ENCODE measurements at regions not wholly inside any gene's neighbourhood (a gene's known extent, or its start where the extent isn't known, plus 50 kb on each side); places are given as distances from the start of the nearest gene placed in this dataset.

GRCh38 chr4:170599894-170600293 is 510.1 kb upstream of the AADAT start:
- no peak overlapping the region for H2BK5ac ChIP-seq (ENCODE audit: low read depth, low read length)
- no peaks in the 10 kb centered on the region for H3K4me1 ChIP-seq (replicated peaks in 1 of 4; ENCODE audit: control insufficient read depth in 3 of 4, insufficient read depth in 4 of 4, low read length in 3 of 4)
- H3K9me3 ChIP-seq (ENCODE audit: insufficient read depth in 2 of 2, low read depth in 1 of 2, low read length in 1 of 2): no peaks in the 10 kb centered on the region
- no peak overlapping the region for H3K4me2 ChIP-seq (ENCODE audit: insufficient read depth in 1 of 2, low read depth in 2 of 2, low read length in 2 of 2)
- no peaks in the 10 kb centered on the region for H3K79me2 ChIP-seq (ENCODE audit: control insufficient read depth in 1 of 2, insufficient read depth in 2 of 2, low read length in 2 of 2)
- H3K4me3 ChIP-seq (ENCODE audit: extremely low read depth in 1 of 4, insufficient read depth in 2 of 4, low read depth in 3 of 4, low read length in 4 of 4): no peak overlapping the region
- no peak overlapping the region for H3K27ac ChIP-seq (ENCODE audit: low read depth, low read length)
- H2AFZ ChIP-seq (ENCODE audit: low read length): no peak overlapping the region; the same call in 1 of the 2 replicates
- H3K36me3 ChIP-seq (ENCODE audit: control insufficient read depth in 2 of 4, insufficient read depth in 4 of 4, low read length in 3 of 4): no peaks in the 10 kb centered on the region
- no peaks in the 10 kb centered on the region for H3K79me1 ChIP-seq (ENCODE audit: low read depth, low read length)
- no peak overlapping the region for H3K23ac ChIP-seq (ENCODE audit: insufficient read length)
- DNase-seq (ENCODE audit: low read depth in 1 of 2, low spot score in 2 of 2): no peak
- H4K8ac ChIP-seq (ENCODE audit: extremely low read depth, insufficient read depth, low read length): no peak overlapping the region
- ChIA-PET POLR2A (ENCODE audit: partially characterized antibody) (no interaction called here), CTCF (ENCODE audit: partially characterized antibody) (interaction anchor here (0.6 to 0.9 kb wide), 2 partner anchors 253 to 918 kb away, joined by 3 read pairs; no protein-coding TSS in a partner anchor)
- H3K23me2 ChIP-seq (ENCODE audit: low read depth, low read length): no peaks in the 10 kb centered on the region
- H2BK120ac ChIP-seq (replicated peaks; ENCODE audit: low read depth, low read length): no peak overlapping the region
- no peak for FAIRE-seq
- no peak overlapping the region for H4K5ac ChIP-seq (ENCODE audit: insufficient read length, low read depth, low read length)
- no peak overlapping the region for H4K91ac ChIP-seq (replicated peaks; ENCODE audit: insufficient read length, low read length)
- H3K4ac ChIP-seq (replicated peaks; ENCODE audit: insufficient read length, low read depth, low read length): no peak overlapping the region
- H3K14ac ChIP-seq (ENCODE audit: insufficient read length): no peak overlapping the region
- H2BK15ac ChIP-seq (ENCODE audit: low read length): no peak overlapping the region
- no peak overlapping the region for H3K9ac ChIP-seq (replicated peaks in 1 of 4; ENCODE audit: extremely low read depth in 1 of 4, low read depth in 3 of 4, low read length in 3 of 4)
- no peaks in the 10 kb centered on the region for H4K20me1 ChIP-seq (replicated peaks in 1 of 2; ENCODE audit: control insufficient read depth in 1 of 2, insufficient read depth in 2 of 2, low read length in 2 of 2)
- no peak overlapping the region for H3K56ac ChIP-seq (replicated peaks; ENCODE audit: insufficient read length, low read depth, low read length)
- H2BK12ac ChIP-seq (ENCODE audit: low read depth, low read length): no peak overlapping the region
- no peaks in the 10 kb centered on the region for H3K27me3 ChIP-seq (replicated peaks in 1 of 4; ENCODE audit: control insufficient read depth in 3 of 4, extremely low read depth in 1 of 4, insufficient read depth in 3 of 4, low read length in 3 of 4)
- H2BK20ac ChIP-seq (ENCODE audit: low read length): no peak overlapping the region
- 88% methylated on average over 4 of the region's 4 CpGs; no CpG with 5 or more reads in 1 of the 2 experiments for WGBS, 2 experiments (ENCODE audit: extremely low coverage in 1 of 2, insufficient coverage in 1 of 2, insufficient read length in 1 of 2, insufficient replicate concordance in 2 of 2, low coverage in 1 of 2, low lambda C conversion rate in 2 of 2, missing lambda C conversion rate in 1 of 2)
- H2AK5ac ChIP-seq (ENCODE audit: low read depth, low read length): no peak overlapping the region
- no peak overlapping the region for H3K18ac ChIP-seq (ENCODE audit: extremely low read depth, low read length)
- TF ChIP-seq EP300 (IDR thresholded peaks at IDR 0.05; ENCODE audit: borderline replicate concordance in 1 of 2, low read depth in 2 of 2, low read length in 2 of 2): no peak
- TF ChIP-seq TCF12 (IDR thresholded peaks at IDR 0.05; ENCODE audit: low read depth, low read length): no peak
- no peak for TF ChIP-seq SP2 (IDR thresholded peaks at IDR 0.05; ENCODE audit: low read length)
- no peak for TF ChIP-seq ASH2L (IDR thresholded peaks at IDR 0.05; ENCODE audit: low read length)
- TF ChIP-seq CTCF (IDR thresholded peaks at IDR 0.05; ENCODE audit: control extremely low read depth in 1 of 3, insufficient read depth in 1 of 3, low read depth in 1 of 3, low read length in 3 of 3): no peak
- no peak for TF ChIP-seq TAF1 (IDR thresholded peaks at IDR 0.05; ENCODE audit: low read depth, low read length)
- TF ChIP-seq EGR1 (IDR thresholded peaks at IDR 0.05; ENCODE audit: borderline replicate concordance, low read depth, low read length): no peak
- no peak for TF ChIP-seq ZNF274 (IDR thresholded peaks at IDR 0.05; ENCODE audit: borderline replicate concordance, extremely low read depth, low read length)
- no peak for TF ChIP-seq SIX5 (IDR thresholded peaks at IDR 0.05; ENCODE audit: low read depth, low read length)
- no peak for TF ChIP-seq SIRT6 (IDR thresholded peaks at IDR 0.05; ENCODE audit: low read length)
- TF ChIP-seq BRCA1 (IDR thresholded peaks at IDR 0.05; ENCODE audit: low read depth, low read length): no peak
- TF ChIP-seq, protein P1, sequence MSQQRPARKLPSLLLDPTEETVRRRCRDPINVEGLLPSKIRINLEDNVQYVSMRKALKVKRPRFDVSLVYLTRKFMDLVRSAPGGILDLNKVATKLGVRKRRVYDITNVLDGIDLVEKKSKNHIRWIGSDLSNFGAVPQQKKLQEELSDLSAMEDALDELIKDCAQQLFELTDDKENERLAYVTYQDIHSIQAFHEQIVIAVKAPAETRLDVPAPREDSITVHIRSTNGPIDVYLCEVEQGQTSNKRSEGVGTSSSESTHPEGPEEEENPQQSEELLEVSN (IDR thresholded peaks at IDR 0.05): no peak
- TF ChIP-seq JUND (IDR thresholded peaks at IDR 0.05; ENCODE audit: low read length): no peak
